Liver (tissue), 8 donors: ENCODE measurements at regions not wholly inside any gene's neighbourhood (a gene's known extent, or its start where the extent isn't known, plus 50 kb on each side); places are given as distances from the start of the nearest gene placed in this dataset.

Experiments used
- DNase-seq: peaks from one replicate; pipeline ENCODE4 v3.0.0-alpha.2; 2017; ENCODE audit warnings: low spot score
- H3K27ac ChIP-seq, 2 donors: one replicate each; pipeline ENCODE4 v1.7.0; 2013; ENCODE audit warnings: inconsistent platforms in 2 of 2, low read length in 2 of 2, control low read depth in 1 of 2, low read depth in 1 of 2, mild to moderate bottlenecking in 1 of 2
- H3K27me3 ChIP-seq, 4 donors: one replicate each; pipeline versions ENCODE4 v1.6.1 to v1.7.0; 2013; ENCODE audit warnings: low read length in 3 of 4, inconsistent platforms in 1 of 4, mild to moderate bottlenecking in 1 of 4, moderate library complexity in 1 of 4; ENCODE audit not compliant: control insufficient read depth in 4 of 4, insufficient read depth in 4 of 4
- H3K36me3 ChIP-seq, 4 donors: one replicate each; pipeline versions ENCODE4 v1.6.1 to v1.7.0; 2013; ENCODE audit warnings: low read length in 3 of 4, mild to moderate bottlenecking in 3 of 4, low read depth in 1 of 4, moderate library complexity in 1 of 4; ENCODE audit not compliant: control insufficient read depth in 4 of 4, insufficient read depth in 3 of 4
- H3K4me1 ChIP-seq, 4 donors: one replicate each; pipeline versions ENCODE4 v1.6.1 to v1.7.0; 2013; ENCODE audit warnings: low read length in 3 of 4, mild to moderate bottlenecking in 3 of 4, moderate library complexity in 1 of 4; ENCODE audit not compliant: control insufficient read depth in 4 of 4, insufficient read depth in 4 of 4
- H3K4me3 ChIP-seq, 3 donors: one replicate each; pipeline versions ENCODE4 v1.6.1 to v1.7.0; 2013; ENCODE audit warnings: low read length in 3 of 3, control low read depth in 1 of 3, low read depth in 1 of 3, mild to moderate bottlenecking in 1 of 3
- H3K9ac ChIP-seq, 2 donors: one replicate each; pipeline ENCODE4 v1.7.0; 2013; ENCODE audit warnings: low read length in 2 of 2, mild to moderate bottlenecking in 2 of 2, moderate library complexity in 2 of 2, control low read depth in 1 of 2, low read depth in 1 of 2
- H3K9me3 ChIP-seq, 4 donors: one replicate each; pipeline versions ENCODE4 v1.6.1 to v1.7.0; 2013; ENCODE audit warnings: low read length in 3 of 4; ENCODE audit not compliant: control insufficient read depth in 4 of 4
- EGR1 ChIP-seq, 2 donors: IDR thresholded peaks; 2 replicates each; pipeline ENCODE4 v1.6.1; 2016 to 2018; ENCODE audit warnings: antibody characterized with exemption in 2 of 2, low read depth in 2 of 2
- FOXA1 ChIP-seq: IDR thresholded peaks from 2 replicates; pipeline ENCODE4 v1.6.1; 2016; ENCODE audit warnings: antibody characterized with exemption
- FOXA2 ChIP-seq: IDR thresholded peaks from 2 replicates; pipeline ENCODE4 v1.6.1; 2016; ENCODE audit warnings: antibody characterized with exemption
- GABPA ChIP-seq, 2 donors: IDR thresholded peaks in 1 of 2; conservative IDR thresholded peaks in 1 of 2; 2 replicates each; pipeline ENCODE4 v1.6.1; 2016; ENCODE audit warnings: antibody characterized with exemption in 2 of 2, mild to moderate bottlenecking in 1 of 2, moderate library complexity in 1 of 2
- HNF4A ChIP-seq, 2 donors: conservative IDR thresholded peaks; 2 replicates each; pipeline ENCODE4 v1.6.1; 2016; ENCODE audit warnings: antibody characterized with exemption in 2 of 2, mild to moderate bottlenecking in 2 of 2
- HNF4G ChIP-seq: IDR thresholded peaks from 2 replicates; pipeline ENCODE4 v1.6.1; 2016; ENCODE audit warnings: antibody characterized with exemption
- JUND ChIP-seq, 2 donors: IDR thresholded peaks; 2 replicates each; pipeline ENCODE4 v1.6.1; 2016; ENCODE audit warnings: antibody characterized with exemption in 2 of 2
- NR2F2 ChIP-seq: IDR thresholded peaks from 2 replicates; pipeline ENCODE4 v1.6.1; 2016; ENCODE audit warnings: antibody characterized with exemption
- RAD21 ChIP-seq, 2 donors: IDR thresholded peaks; 2 replicates each; pipeline ENCODE4 v1.6.1; 2016; ENCODE audit warnings: antibody characterized with exemption in 2 of 2, mild to moderate bottlenecking in 2 of 2
- SP1 ChIP-seq: IDR thresholded peaks from 2 replicates; pipeline ENCODE4 v1.6.1; 2018; ENCODE audit warnings: antibody characterized with exemption, mild to moderate bottlenecking
- TAF1 ChIP-seq: conservative IDR thresholded peaks from 2 replicates; pipeline ENCODE4 v1.6.1; 2016; ENCODE audit warnings: antibody characterized with exemption, mild to moderate bottlenecking
- YY1 ChIP-seq: IDR thresholded peaks from 2 replicates; pipeline ENCODE4 v1.6.1; 2016; ENCODE audit warnings: antibody characterized with exemption, mild to moderate bottlenecking
- ZBTB33 ChIP-seq: IDR thresholded peaks from 2 replicates; pipeline ENCODE4 v1.6.1; 2016; ENCODE audit warnings: antibody characterized with exemption
- WGBS: extraction: QIAGEN DNeasy Blood & Tissue Kit; methylation state at CpG from one replicate; pipeline ENCODE4 v1.1.7; 2013; 5-methylcytosine and 5-hydroxymethylcytosine counted together
- TF ChIP-seq, protein P1 (sequence below): IDR thresholded peaks from 2 replicates; pipeline ENCODE4 v1.6.1; 2016; ENCODE audit warnings: antibody characterized with exemption, mild to moderate bottlenecking
- TF ChIP-seq, protein P2 (sequence below): IDR thresholded peaks from 2 replicates; pipeline ENCODE4 v1.6.1; 2016; ENCODE audit warnings: antibody characterized with exemption
- TF ChIP-seq, protein P3 (sequence below): IDR thresholded peaks from 2 replicates; pipeline ENCODE4 v1.6.1; 2016; ENCODE audit warnings: antibody characterized with exemption
- TF ChIP-seq, protein P4 (sequence below): fragments of 150-350 bp; IDR thresholded peaks from 2 replicates; pipeline ENCODE4 v1.5.1; 2017; ENCODE audit warnings: improper control_type of control experiment, low read depth, low read length; ENCODE audit not compliant: missing input control
- donor health status: healthy.
- donor health status: healthy.
- donor health status: healthy.
- donor health status: healthy.
- donor health status: healthy.

DNA sequence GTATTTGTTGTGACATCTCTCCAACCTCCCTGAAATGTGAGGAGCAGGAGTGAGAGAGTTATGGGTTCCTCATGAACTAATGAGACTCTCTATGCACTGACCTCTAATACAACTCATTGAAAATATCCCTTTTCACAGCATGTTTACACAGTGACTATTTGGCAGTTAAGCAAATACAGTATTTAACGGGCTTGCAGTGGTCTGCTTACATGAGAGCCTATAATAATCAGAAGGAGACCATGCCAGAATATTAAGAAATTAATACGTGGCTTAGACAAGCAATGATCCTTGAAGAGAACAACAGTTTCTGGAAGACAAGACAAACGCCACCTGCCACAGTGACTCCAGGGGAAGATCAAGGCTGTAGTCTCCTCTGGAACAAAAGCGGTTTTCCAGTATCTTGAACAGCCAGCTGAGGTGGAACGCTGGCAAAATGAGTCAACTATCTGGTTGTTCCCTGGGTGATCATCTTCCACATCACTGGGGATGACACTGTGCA, 424.5 kb downstream of the DMAC1 start:
- no peak for DNase-seq
- H3K9me3 ChIP-seq = peaks cover 0 to 9% (median 0%) of the 10 kb centered on the region in 4 donors
- 71% methylated on average over 5 of the region's 5 CpGs for WGBS
- H3K27me3 ChIP-seq = no peaks in the 10 kb centered on the region
- H3K36me3 ChIP-seq = no peaks in the 10 kb centered on the region
- H3K4me1 ChIP-seq = peaks cover 0 to 10% (median 3%) of the 10 kb centered on the region in 4 donors
- no peak overlapping the region for H3K9ac ChIP-seq
- H3K27ac ChIP-seq = no peak overlapping the region
- TF ChIP-seq JUND (IDR thresholded peaks at IDR 0.05) = no peak
- no peak for TF ChIP-seq HNF4A (conservative IDR thresholded peaks at IDR 0.05)
- TF ChIP-seq, protein P1, sequence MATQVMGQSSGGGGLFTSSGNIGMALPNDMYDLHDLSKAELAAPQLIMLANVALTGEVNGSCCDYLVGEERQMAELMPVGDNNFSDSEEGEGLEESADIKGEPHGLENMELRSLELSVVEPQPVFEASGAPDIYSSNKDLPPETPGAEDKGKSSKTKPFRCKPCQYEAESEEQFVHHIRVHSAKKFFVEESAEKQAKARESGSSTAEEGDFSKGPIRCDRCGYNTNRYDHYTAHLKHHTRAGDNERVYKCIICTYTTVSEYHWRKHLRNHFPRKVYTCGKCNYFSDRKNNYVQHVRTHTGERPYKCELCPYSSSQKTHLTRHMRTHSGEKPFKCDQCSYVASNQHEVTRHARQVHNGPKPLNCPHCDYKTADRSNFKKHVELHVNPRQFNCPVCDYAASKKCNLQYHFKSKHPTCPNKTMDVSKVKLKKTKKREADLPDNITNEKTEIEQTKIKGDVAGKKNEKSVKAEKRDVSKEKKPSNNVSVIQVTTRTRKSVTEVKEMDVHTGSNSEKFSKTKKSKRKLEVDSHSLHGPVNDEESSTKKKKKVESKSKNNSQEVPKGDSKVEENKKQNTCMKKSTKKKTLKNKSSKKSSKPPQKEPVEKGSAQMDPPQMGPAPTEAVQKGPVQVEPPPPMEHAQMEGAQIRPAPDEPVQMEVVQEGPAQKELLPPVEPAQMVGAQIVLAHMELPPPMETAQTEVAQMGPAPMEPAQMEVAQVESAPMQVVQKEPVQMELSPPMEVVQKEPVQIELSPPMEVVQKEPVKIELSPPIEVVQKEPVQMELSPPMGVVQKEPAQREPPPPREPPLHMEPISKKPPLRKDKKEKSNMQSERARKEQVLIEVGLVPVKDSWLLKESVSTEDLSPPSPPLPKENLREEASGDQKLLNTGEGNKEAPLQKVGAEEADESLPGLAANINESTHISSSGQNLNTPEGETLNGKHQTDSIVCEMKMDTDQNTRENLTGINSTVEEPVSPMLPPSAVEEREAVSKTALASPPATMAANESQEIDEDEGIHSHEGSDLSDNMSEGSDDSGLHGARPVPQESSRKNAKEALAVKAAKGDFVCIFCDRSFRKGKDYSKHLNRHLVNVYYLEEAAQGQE = no peak
- no peak for TF ChIP-seq NR2F2
- TF ChIP-seq SP1 = no peak
- TF ChIP-seq HNF4G = no peak
- TF ChIP-seq, protein P2, sequence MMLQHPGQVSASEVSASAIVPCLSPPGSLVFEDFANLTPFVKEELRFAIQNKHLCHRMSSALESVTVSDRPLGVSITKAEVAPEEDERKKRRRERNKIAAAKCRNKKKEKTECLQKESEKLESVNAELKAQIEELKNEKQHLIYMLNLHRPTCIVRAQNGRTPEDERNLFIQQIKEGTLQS = no peak
- no peak for TF ChIP-seq YY1
- TF ChIP-seq FOXA2 = no peak
- TF ChIP-seq TAF1 = no peak
- TF ChIP-seq, protein P3, sequence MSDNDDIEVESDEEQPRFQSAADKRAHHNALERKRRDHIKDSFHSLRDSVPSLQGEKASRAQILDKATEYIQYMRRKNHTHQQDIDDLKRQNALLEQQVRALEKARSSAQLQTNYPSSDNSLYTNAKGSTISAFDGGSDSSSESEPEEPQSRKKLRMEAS = no peak
- no peak for TF ChIP-seq GABPA (IDR thresholded peaks at IDR 0.05 in 1 of 2, conservative IDR thresholded peaks at IDR 0.05 in 1 of 2)
- no peak for TF ChIP-seq FOXA1
- no peak for TF ChIP-seq EGR1 (IDR thresholded peaks at IDR 0.05; ENCODE audit: low read depth in 2 of 2)
- no peak overlapping the region for H3K4me3 ChIP-seq

- Histone ChIP-seq H3K27me3 (no peaks in the 10 kb centered on the region), H3K27ac (no peak overlapping the region), H3K4me1 (peaks cover 4 to 24% (median 19%) of the 10 kb centered on the region in 4 donors), H3K36me3 (no peaks in the 10 kb centered on the region), H3K9me3 (no peaks in the 10 kb centered on the region), H3K9ac (no peak overlapping the region), H3K4me3 (no peak overlapping the region)
- no peak for TF ChIP-seq JUND (IDR thresholded peaks at IDR 0.05)
- TF ChIP-seq, protein P1 = no peak
- TF ChIP-seq, protein P4, sequence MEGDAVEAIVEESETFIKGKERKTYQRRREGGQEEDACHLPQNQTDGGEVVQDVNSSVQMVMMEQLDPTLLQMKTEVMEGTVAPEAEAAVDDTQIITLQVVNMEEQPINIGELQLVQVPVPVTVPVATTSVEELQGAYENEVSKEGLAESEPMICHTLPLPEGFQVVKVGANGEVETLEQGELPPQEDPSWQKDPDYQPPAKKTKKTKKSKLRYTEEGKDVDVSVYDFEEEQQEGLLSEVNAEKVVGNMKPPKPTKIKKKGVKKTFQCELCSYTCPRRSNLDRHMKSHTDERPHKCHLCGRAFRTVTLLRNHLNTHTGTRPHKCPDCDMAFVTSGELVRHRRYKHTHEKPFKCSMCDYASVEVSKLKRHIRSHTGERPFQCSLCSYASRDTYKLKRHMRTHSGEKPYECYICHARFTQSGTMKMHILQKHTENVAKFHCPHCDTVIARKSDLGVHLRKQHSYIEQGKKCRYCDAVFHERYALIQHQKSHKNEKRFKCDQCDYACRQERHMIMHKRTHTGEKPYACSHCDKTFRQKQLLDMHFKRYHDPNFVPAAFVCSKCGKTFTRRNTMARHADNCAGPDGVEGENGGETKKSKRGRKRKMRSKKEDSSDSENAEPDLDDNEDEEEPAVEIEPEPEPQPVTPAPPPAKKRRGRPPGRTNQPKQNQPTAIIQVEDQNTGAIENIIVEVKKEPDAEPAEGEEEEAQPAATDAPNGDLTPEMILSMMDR = no peak
- no peak for TF ChIP-seq RAD21 (IDR thresholded peaks at IDR 0.05)
- TF ChIP-seq FOXA2 = no peak
- TF ChIP-seq EGR1 (IDR thresholded peaks at IDR 0.05; ENCODE audit: low read depth in 2 of 2) = no peak
- no peak for TF ChIP-seq TAF1
- TF ChIP-seq HNF4G = no peak
- TF ChIP-seq FOXA1 = no peak
- TF ChIP-seq NR2F2 = no peak
- TF ChIP-seq YY1 = no peak
- TF ChIP-seq SP1 = no peak
- no peak for TF ChIP-seq HNF4A (conservative IDR thresholded peaks at IDR 0.05)
- no peak for TF ChIP-seq ZBTB33
- TF ChIP-seq, protein P2 = no peak
- no peak for DNase-seq
- WGBS = 52% methylated on average over 3 of the region's 3 CpGs
Measured at GRCh38 chr9:7370988-7371387, 428.6 kb downstream of the DMAC1 start.
